PC-3 (cell line): ENCODE measurements at regions not wholly inside any gene's neighbourhood (a gene's known extent, or its start where the extent isn't known, plus 50 kb on each side); places are given as distances from the start of the nearest gene placed in this dataset.

ENCODE experiments used
- ATAC-seq: fragments of 200-7000 bp; cut with Tn5 transposase; 2 replicates; pipeline ENCODE4 v1.9.1; 2020; ENCODE audit warnings: mild to moderate bottlenecking, moderate library complexity
- BruUV-seq: library from RNA; stranded (reverse); fragments of 400-500 nt; replicated peaks from 2 replicates; lab custom pipeline; 2021; lab: Mats Ljungman, UMichigan
- CTCF ChIA-PET: fragments of 300-600 bp; sonication (Branson Sonifier 250); formaldehyde crosslinking; loops from one replicate; lab custom pipeline; 2022; ENCODE audit warnings: antibody characterized with exemption; lab: Charles Lee
- POLR2A ChIA-PET: fragments of 300-600 bp; sonication (Branson Sonifier 250); formaldehyde crosslinking; loops from one replicate; lab custom pipeline; 2022; ENCODE audit warnings: antibody characterized with exemption; ENCODE audit not compliant: unreplicated experiment; lab: Charles Lee
- DNase-seq: peaks from one replicate; pipeline ENCODE4 v3.0.0-alpha.2; 2015
- H2AFZ ChIP-seq: fragments of 300-600 bp; sonication (generic); 2 replicates; pipeline ENCODE4 v1.6.0; 2016; ENCODE audit warnings: antibody characterized with exemption, low read length
- H3F3A ChIP-seq: fragments of 300-600 bp; sonication (generic); one replicate; pipeline ENCODE4 v1.6.0; 2017; ENCODE audit warnings: antibody characterized with exemption, low read length, control low read depth, mild to moderate bottlenecking; ENCODE audit not compliant: unreplicated experiment
- H3K27ac ChIP-seq: fragments of 300-600 bp; sonication (generic); 2 replicates; pipeline ENCODE4 v1.5.1; 2016; ENCODE audit warnings: mild to moderate bottlenecking, low read length
- H3K27me3 ChIP-seq: fragments of 300-600 bp; sonication (generic); 2 replicates; pipeline ENCODE4 v1.6.1; 2016; ENCODE audit warnings: low read length, mixed read lengths
- H3K36me3 ChIP-seq: fragments of 300-600 bp; sonication (generic); 2 replicates; pipeline ENCODE4 v1.6.1; 2016; ENCODE audit warnings: low read depth, mixed run types, low read length, mixed read lengths
- H3K4me1 ChIP-seq: fragments of 300-600 bp; sonication (generic); 2 replicates; pipeline ENCODE4 v1.5.1; 2016; ENCODE audit warnings: low read length; ENCODE audit not compliant: insufficient read depth
- H3K4me2 ChIP-seq: fragments of 300-600 bp; sonication (generic); 2 replicates; pipeline ENCODE4 v1.6.0; 2016; ENCODE audit warnings: low read length
- H3K4me3 ChIP-seq: fragments of 300-600 bp; sonication (generic); 2 replicates; pipeline ENCODE4 v1.5.1; 2016; ENCODE audit warnings: mild to moderate bottlenecking, low read length, mixed read lengths
- H3K79me2 ChIP-seq: fragments of 300-600 bp; sonication (generic); 2 replicates; pipeline ENCODE4 v1.6.1; 2017; ENCODE audit warnings: low read length, mixed read lengths
- H3K9ac ChIP-seq: fragments of 300-600 bp; sonication (generic); 2 replicates; pipeline ENCODE4 v1.6.0; 2016; ENCODE audit warnings: mild to moderate bottlenecking, low read length
- H3K9me2 ChIP-seq: fragments of 300-600 bp; sonication (generic); replicated peaks from 2 replicates; pipeline ENCODE4 v1.6.1; 2016; ENCODE audit warnings: mixed run types, low read length, mixed read lengths
- H3K9me3 ChIP-seq: fragments of 300-600 bp; sonication (generic); 2 replicates; pipeline ENCODE4 v1.6.1; 2016; ENCODE audit warnings: low read length, mixed read lengths
- H4K20me1 ChIP-seq: fragments of 300-600 bp; sonication (generic); 2 replicates; pipeline ENCODE4 v1.6.1; 2016; ENCODE audit warnings: low read length, mixed read lengths
- CTCF ChIP-seq: fragments of 300-600 bp; sonication (generic); conservative IDR thresholded peaks from 2 replicates; pipeline ENCODE4 v1.5.1; 2017; ENCODE audit warnings: antibody characterized with exemption, low read depth, mild to moderate bottlenecking, low read length
- EZH2 ChIP-seq: fragments of 300-600 bp; sonication (generic); IDR thresholded peaks from one replicate; pipeline ENCODE4 v1.6.1; 2017; ENCODE audit warnings: antibody characterized with exemption, mild to moderate bottlenecking, low read length; ENCODE audit not compliant: unreplicated experiment
- EZH2phosphoT487 ChIP-seq: fragments of 300-600 bp; sonication (generic); IDR thresholded peaks from 2 replicates; pipeline ENCODE4 v1.6.1; 2018; ENCODE audit warnings: mild to moderate bottlenecking, antibody characterized with exemption, low read length, borderline replicate concordance
- intact Hi-C: fragments of 100-400 bp; cut with micrococcal nuclease; formaldehyde crosslinking; loops from 2 replicates; pipeline ENCODE4 v1.9.0; 2023

GRCh38 chr19:32165750-32166149 lies 179.7 kb upstream of the ZNF507 start:
- POLR2A ChIA-PET: no interaction called here
- H4K20me1 ChIP-seq: no peaks in the 10 kb centered on the region

DNA sequence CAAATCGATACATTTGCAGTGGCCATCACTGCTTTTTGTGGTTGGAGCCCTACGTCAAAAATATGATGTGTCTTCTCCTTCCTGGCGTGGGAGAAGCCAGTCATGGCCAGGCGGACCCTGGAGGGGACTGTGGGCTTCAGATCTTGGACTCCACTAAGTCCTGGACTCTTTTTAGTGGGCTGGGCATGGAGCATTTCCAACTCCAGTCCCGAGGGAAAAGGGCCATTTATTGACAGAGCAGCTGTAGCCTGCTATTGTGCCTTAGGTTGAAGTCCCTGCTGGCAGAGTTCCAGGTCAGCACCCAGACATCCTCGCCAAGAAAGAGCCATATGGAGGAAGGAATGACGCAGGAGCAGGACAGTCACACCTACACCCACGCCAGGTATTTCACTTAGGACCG lies 179.2 kb upstream of the ZNF507 start:
- Histone ChIP-seq H3K79me2 (no peaks in the 10 kb centered on the region), H3K4me3 (no peak overlapping the region), H3F3A (no peaks in the 10 kb centered on the region), H2AFZ (no peak overlapping the region), H3K4me1 (no peaks in the 10 kb centered on the region), H3K9me3 (no peaks in the 10 kb centered on the region), H3K27ac (no peak overlapping the region), H3K9ac (no peak overlapping the region), H3K9me2 (no peaks in the 10 kb centered on the region), H3K36me3 (no peaks in the 10 kb centered on the region), H4K20me1 (no peaks in the 10 kb centered on the region), H3K27me3 (no peaks in the 10 kb centered on the region), H3K4me2 (no peak overlapping the region)
- no peak for TF ChIP-seq CTCF
- no peak for DNase-seq
- no peak for ATAC-seq
- BruUV-seq: no TSS peak
- CTCF ChIA-PET: no interaction called here
- POLR2A ChIA-PET: no interaction called here
- intact Hi-C loops: no loop called here

More at GRCh38 chr19:32165750-32166149, 179.7 kb upstream of the ZNF507 start:
- intact Hi-C loops: no loop called here
- Histone ChIP-seq H3K9me2 (no peaks in the 10 kb centered on the region), H3F3A (no peaks in the 10 kb centered on the region), H3K4me2 (no peak overlapping the region), H3K4me1 (no peaks in the 10 kb centered on the region), H3K36me3 (no peaks in the 10 kb centered on the region), H3K4me3 (no peak overlapping the region), H3K9me3 (no peaks in the 10 kb centered on the region), H2AFZ (no peak overlapping the region), H3K9ac (no peak overlapping the region), H3K27me3 (no peaks in the 10 kb centered on the region), H3K27ac (no peak overlapping the region), H3K79me2 (no peaks in the 10 kb centered on the region)
- BruUV-seq: no TSS peak
- DNase-seq (no peak), ATAC-seq (no peak)
- TF ChIP-seq EZH2 (no peak), CTCF (no peak), EZH2phosphoT487 (no peak)
- CTCF ChIA-PET: no interaction called here

DNA sequence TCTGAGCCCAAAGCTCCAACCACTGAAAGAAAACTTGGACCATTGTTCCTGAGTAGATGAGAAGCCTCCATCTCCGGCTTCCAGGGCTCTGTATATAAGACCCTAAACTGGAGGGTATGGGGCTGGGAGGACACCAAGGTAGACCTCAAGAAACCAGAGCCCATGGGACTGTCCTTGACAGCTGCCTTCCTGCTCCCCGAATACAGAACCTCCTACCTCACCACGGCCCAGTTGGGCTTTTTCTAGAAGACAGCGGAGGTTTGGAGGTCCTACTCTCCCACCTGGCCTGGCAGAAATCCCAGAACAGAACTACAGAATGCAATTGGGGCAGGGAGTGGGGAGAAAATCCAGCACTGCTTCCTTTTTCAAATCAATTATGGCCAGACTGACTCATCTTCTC lies 177.3 kb upstream of the ZNF507 start:
- Histone ChIP-seq H3K27me3 (no peaks in the 10 kb centered on the region), H4K20me1 (no peaks in the 10 kb centered on the region)
- CTCF ChIA-PET: no interaction called here

More for the DNA sequence above, 177.3 kb upstream of the ZNF507 start:
- Histone ChIP-seq H2AFZ (no peak overlapping the region), H3F3A (no peaks in the 10 kb centered on the region), H3K9me3 (no peaks in the 10 kb centered on the region), H3K27ac (no peak overlapping the region), H3K9ac (no peak overlapping the region), H3K79me2 (no peaks in the 10 kb centered on the region), H3K36me3 (no peaks in the 10 kb centered on the region), H3K4me3 (no peak overlapping the region), H3K4me2 (no peak overlapping the region), H3K4me1 (no peaks in the 10 kb centered on the region), H3K9me2 (no peaks in the 10 kb centered on the region)
- ATAC-seq: no peak
- BruUV-seq: no TSS peak
- TF ChIP-seq EZH2phosphoT487: no peak
- no peak for TF ChIP-seq CTCF
- no peak for TF ChIP-seq EZH2
- no peak for DNase-seq
- intact Hi-C loops: no loop called here
- POLR2A ChIA-PET: no interaction called here
